ENCODE measurements at regions not wholly inside any gene's neighbourhood (a gene's known extent, or its start where the extent isn't known, plus 50 kb on each side); places are given as distances from the start of the nearest gene placed in this dataset.

- TF ChIP-seq CTCF (IDR thresholded peaks at IDR 0.05; ENCODE audit: low read length) (no peak), EZH2 (IDR thresholded peaks at IDR 0.05; ENCODE audit: borderline replicate concordance, low read length) (no peak)
Measured at GRCh38 chr6:147861696-147862095, 353.2 kb downstream of the SAMD5 start.

Data from OCI-LY1 (cell line).